Endothelial cell of umbilical vein (primary cell): ENCODE measurements at regions not wholly inside any gene's neighbourhood (a gene's known extent, or its start where the extent isn't known, plus 50 kb on each side); places are given as distances from the start of the nearest gene placed in this dataset.

ENCODE experiments used
- BruUV-seq: library from RNA; stranded (reverse); fragments of 400-500 nt; replicated peaks from 2 replicates; lab custom pipeline; 2021; lab: Mats Ljungman, UMichigan
- CTCF ChIA-PET: fragments of 300-600, 350-600 bp; sonication (Branson Sonifier 250); formaldehyde crosslinking; loops from one replicate; lab custom pipeline; 2021; ENCODE audit warnings: antibody characterized with exemption, inconsistent platforms; lab: Charles Lee
- POLR2A ChIA-PET: fragments of 300-600, 350-600 bp; sonication (Branson Sonifier 250); formaldehyde crosslinking; loops from one replicate; lab custom pipeline; 2021; ENCODE audit warnings: antibody characterized with exemption, inconsistent platforms; lab: Charles Lee
- DNase-seq: peaks from one replicate; pipeline ENCODE4 v3.0.0-alpha.2; 2011; ENCODE audit warnings: low read depth, low spot score
- FAIRE-seq: peaks from 2 replicates; lab custom pipeline; 2011; peaks lifted over from hg19 to GRCh38; lab: Jason Lieb, UNC
- H2AFZ ChIP-seq: 2 replicates; pipeline ENCODE4 v1.6.0; 2012; ENCODE audit warnings: low read depth, low read length, control low read depth, inconsistent platforms
- H3K27ac ChIP-seq: 2 replicates; pipeline ENCODE4 v1.5.1; 2011; ENCODE audit warnings: low read depth, mild to moderate bottlenecking, control low read depth, low read length, moderate library complexity; ENCODE audit not compliant: insufficient read depth
- H3K27me3 ChIP-seq, 2 experiments: 2 replicates each; pipeline versions ENCODE4 v1.6.0 to v1.6.1; 2011; ENCODE audit warnings: low read length in 2 of 2, mixed read lengths in 1 of 2; ENCODE audit not compliant: control insufficient read depth in 2 of 2, insufficient read depth in 2 of 2
- H3K36me3 ChIP-seq, 2 experiments: 2 replicates in 1 of 2; 3 replicates in 1 of 2; pipeline ENCODE4 v1.5.1; 2011; ENCODE audit warnings: low read length in 2 of 2, mild to moderate bottlenecking in 1 of 2, moderate library complexity in 1 of 2; ENCODE audit not compliant: control insufficient read depth in 2 of 2, insufficient read depth in 2 of 2; ENCODE audit errors: extremely low read depth in 1 of 2
- H3K4me1 ChIP-seq: 3 replicates; pipeline ENCODE4 v1.5.1; 2011; ENCODE audit warnings: mild to moderate bottlenecking, low read length; ENCODE audit not compliant: control insufficient read depth, insufficient read depth; ENCODE audit errors: extremely low read depth
- H3K4me2 ChIP-seq: 2 replicates; pipeline ENCODE4 v1.6.1; 2011; ENCODE audit warnings: low read length, control low read depth, mixed read lengths; ENCODE audit not compliant: insufficient read depth
- H3K4me3 ChIP-seq, 3 experiments: fragments of 200-600 bp in 1 of 3; sonication (generic), shearing (Covaris generic) in 1 of 3; replicated peaks in 1 of 3; 2 replicates each; pipeline ENCODE4 v1.5.1; 2011 to 2016; ENCODE audit warnings: control low read depth in 3 of 3, low read length in 3 of 3, mild to moderate bottlenecking in 2 of 3, inconsistent platforms in 1 of 3, low read depth in 1 of 3, moderate library complexity in 1 of 3; ENCODE audit not compliant: insufficient read depth in 1 of 3
- H3K79me2 ChIP-seq: 2 replicates; pipeline ENCODE4 v1.6.0; 2012; ENCODE audit warnings: low read length, inconsistent platforms; ENCODE audit not compliant: control insufficient read depth, insufficient read depth
- H3K9ac ChIP-seq: replicated peaks from 2 replicates; pipeline ENCODE3; 2011; ENCODE audit warnings: low read length, control low read depth; ENCODE audit not compliant: insufficient read depth; ENCODE audit errors: extremely low read depth
- H3K9me1 ChIP-seq: replicated peaks from 3 replicates; pipeline ENCODE4 v1.6.0; 2011; ENCODE audit warnings: mild to moderate bottlenecking, low read length; ENCODE audit not compliant: control insufficient read depth, insufficient read depth; ENCODE audit errors: extremely low read depth
- H3K9me3 ChIP-seq: replicated peaks from 2 replicates; pipeline ENCODE4 v1.5.1; 2012; ENCODE audit warnings: low read length, inconsistent platforms; ENCODE audit not compliant: control insufficient read depth, insufficient read depth
- H4K20me1 ChIP-seq: replicated peaks from 2 replicates; pipeline ENCODE3; 2011; ENCODE audit warnings: mild to moderate bottlenecking, low read length; ENCODE audit not compliant: control insufficient read depth, insufficient read depth; ENCODE audit errors: extremely low read depth
- EZH2 ChIP-seq: IDR thresholded peaks from 2 replicates; pipeline ENCODE4 v1.6.1; 2012; ENCODE audit warnings: borderline replicate concordance, low read depth, mild to moderate bottlenecking, moderate library complexity, low read length, inconsistent platforms; ENCODE audit not compliant: severe bottlenecking
- FOS ChIP-seq: IDR thresholded peaks from 2 replicates; pipeline ENCODE4 v1.6.1; 2011; ENCODE audit warnings: mild to moderate bottlenecking, low read length, moderate library complexity, borderline replicate concordance; ENCODE audit not compliant: insufficient read depth
- GATA2 ChIP-seq: IDR thresholded peaks from 2 replicates; pipeline ENCODE4 v1.7.0; 2011; ENCODE audit warnings: low read depth, mild to moderate bottlenecking, moderate library complexity, mixed read lengths, low read length; ENCODE audit not compliant: insufficient read length, insufficient read depth
- JUN ChIP-seq: IDR thresholded peaks from 2 replicates; pipeline ENCODE4 v1.6.1; 2011; ENCODE audit warnings: borderline replicate concordance, low read depth; ENCODE audit not compliant: insufficient read length, insufficient read depth
- MYC ChIP-seq: IDR thresholded peaks from one replicate; pipeline ENCODE4 v1.6.1; 2011; ENCODE audit warnings: mild to moderate bottlenecking, low read depth, low read length
- POLR2A ChIP-seq: IDR thresholded peaks from 2 replicates; pipeline ENCODE4 v1.6.1; 2012; ENCODE audit warnings: low read depth, mild to moderate bottlenecking, control low read depth, low read length
- POLR2AphosphoS5 ChIP-seq: IDR thresholded peaks from 2 replicates; pipeline ENCODE4 v1.6.1; 2012; ENCODE audit warnings: low read depth, mild to moderate bottlenecking, control low read depth, low read length, moderate library complexity; ENCODE audit not compliant: insufficient read depth
- dilution Hi-C: fragments of 300-500 bp; cut with MboI; formaldehyde crosslinking; loops from one replicate; pipeline ENCODE4 v1.15.0; 2019; ENCODE audit warnings: low sequenced_read_pairs; ENCODE audit not compliant: extremely low pct_ligation_motif_present
- intact Hi-C: fragments of 100-400 bp; cut with micrococcal nuclease; formaldehyde crosslinking; loops from one replicate; pipeline ENCODE4 v1.10.0; 2022
- TF ChIP-seq, protein P1 (sequence below): IDR thresholded peaks from 2 replicates; pipeline ENCODE4 v1.6.1; 2011; ENCODE audit not compliant: insufficient read depth, insufficient read length
- TF ChIP-seq, protein P2 (sequence below), 2 donors: IDR thresholded peaks; 1 replicate in 1 of 2; 2 replicates in 1 of 2; pipeline ENCODE4 v1.5.1; 2011; ENCODE audit warnings: low read length in 2 of 2, mild to moderate bottlenecking in 2 of 2, moderate library complexity in 2 of 2, control low read depth in 1 of 2, inconsistent platforms in 1 of 2, low read depth in 1 of 2; ENCODE audit not compliant: insufficient read depth in 1 of 2; ENCODE audit errors: extremely low read depth in 1 of 2

GRCh38 chr11:15836795-15837194 is 519.6 kb downstream of the SOX6 start:
- Histone ChIP-seq H4K20me1 (no peaks in the 10 kb centered on the region), H3K79me2 (no peaks in the 10 kb centered on the region), H3K36me3 (no peaks in the 10 kb centered on the region), H3K9me1 (no peaks in the 10 kb centered on the region), H3K4me3 (no peak overlapping the region), H3K9me3 (no peaks in the 10 kb centered on the region), H2AFZ (no peak overlapping the region), H3K4me1 (no peaks in the 10 kb centered on the region), H3K27me3 (no peaks in the 10 kb centered on the region), H3K27ac (no peak overlapping the region), H3K9ac (no peak overlapping the region), H3K4me2 (no peak overlapping the region)
- no peak for FAIRE-seq
- intact Hi-C loops = no loop called here
- TF ChIP-seq GATA2 = no peak
- TF ChIP-seq, protein P1, sequence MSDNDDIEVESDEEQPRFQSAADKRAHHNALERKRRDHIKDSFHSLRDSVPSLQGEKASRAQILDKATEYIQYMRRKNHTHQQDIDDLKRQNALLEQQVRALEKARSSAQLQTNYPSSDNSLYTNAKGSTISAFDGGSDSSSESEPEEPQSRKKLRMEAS = no peak
- TF ChIP-seq MYC = no peak
- TF ChIP-seq, protein P2, sequence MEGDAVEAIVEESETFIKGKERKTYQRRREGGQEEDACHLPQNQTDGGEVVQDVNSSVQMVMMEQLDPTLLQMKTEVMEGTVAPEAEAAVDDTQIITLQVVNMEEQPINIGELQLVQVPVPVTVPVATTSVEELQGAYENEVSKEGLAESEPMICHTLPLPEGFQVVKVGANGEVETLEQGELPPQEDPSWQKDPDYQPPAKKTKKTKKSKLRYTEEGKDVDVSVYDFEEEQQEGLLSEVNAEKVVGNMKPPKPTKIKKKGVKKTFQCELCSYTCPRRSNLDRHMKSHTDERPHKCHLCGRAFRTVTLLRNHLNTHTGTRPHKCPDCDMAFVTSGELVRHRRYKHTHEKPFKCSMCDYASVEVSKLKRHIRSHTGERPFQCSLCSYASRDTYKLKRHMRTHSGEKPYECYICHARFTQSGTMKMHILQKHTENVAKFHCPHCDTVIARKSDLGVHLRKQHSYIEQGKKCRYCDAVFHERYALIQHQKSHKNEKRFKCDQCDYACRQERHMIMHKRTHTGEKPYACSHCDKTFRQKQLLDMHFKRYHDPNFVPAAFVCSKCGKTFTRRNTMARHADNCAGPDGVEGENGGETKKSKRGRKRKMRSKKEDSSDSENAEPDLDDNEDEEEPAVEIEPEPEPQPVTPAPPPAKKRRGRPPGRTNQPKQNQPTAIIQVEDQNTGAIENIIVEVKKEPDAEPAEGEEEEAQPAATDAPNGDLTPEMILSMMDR (IDR thresholded peaks at IDR 0.05; ENCODE audit: extremely low read depth in 1 of 2, insufficient read depth in 1 of 2, low read depth in 1 of 2, low read length in 2 of 2) = no peak
- no peak for DNase-seq
- BruUV-seq = no TSS peak
- ChIA-PET POLR2A (no interaction called here), CTCF (interaction anchor here (1.1 to 1.6 kb wide), 2 partner anchors 15 to 17 kb away, joined by 3 to 6 read pairs; no protein-coding TSS in a partner anchor)
- dilution Hi-C loops = no loop called here

- H3K9me3 ChIP-seq = no peaks in the 10 kb centered on the region
- no peak overlapping the region for H3K27ac ChIP-seq
- ChIA-PET POLR2A (no interaction called here), CTCF (no interaction called here)
- H3K27me3 ChIP-seq = no peaks in the 10 kb centered on the region
- dilution Hi-C loops (no loop called here), intact Hi-C loops (no loop called here)
- no peak overlapping the region for H3K4me2 ChIP-seq
- no peaks in the 10 kb centered on the region for H3K79me2 ChIP-seq
- H4K20me1 ChIP-seq = no peaks in the 10 kb centered on the region
- no peaks in the 10 kb centered on the region for H3K4me1 ChIP-seq
- H3K9ac ChIP-seq = no peak overlapping the region
- TF ChIP-seq FOS (no peak), MYC (no peak), POLR2A (no peak), POLR2AphosphoS5 (no peak), EZH2 (no peak), JUN (no peak), GATA2 (no peak)
- TF ChIP-seq, protein P1 = no peak
- TF ChIP-seq, protein P2 (IDR thresholded peaks at IDR 0.05; ENCODE audit: extremely low read depth in 1 of 2, insufficient read depth in 1 of 2, low read depth in 1 of 2, low read length in 2 of 2) = no peak
- no peak for FAIRE-seq
- no peak for DNase-seq
- no peak overlapping the region for H2AFZ ChIP-seq
- H3K36me3 ChIP-seq = no peaks in the 10 kb centered on the region
- no peak overlapping the region for H3K4me3 ChIP-seq
- H3K9me1 ChIP-seq = no peaks in the 10 kb centered on the region
- BruUV-seq = no TSS peak
Measured at GRCh38 chr11:15837901-15838489, 518.4 kb downstream of the SOX6 start.
